ENCODE measurements at regions not wholly inside any gene's neighbourhood (a gene's known extent, or its start where the extent isn't known, plus 50 kb on each side); places are given as distances from the start of the nearest gene placed in this dataset.
"Not testable (repeated sequence)": the region's sequence is repeated elsewhere in the genome, so short reads cannot be mapped to it uniquely, and the experiment has no call there.

GRCh38 chr3:27556887-27557286 lies 72.7 kb upstream of the SLC4A7 start:
- no peak for DNase-seq (ENCODE audit: low read depth)

- DNase-seq (ENCODE audit: low read depth), result peak; percentile 60
Observed at GRCh38 chr3:27554706-27555105, 70.5 kb upstream of the SLC4A7 start.

- no peak for DNase-seq (ENCODE audit: low read depth)
Observed at GRCh38 chr3:27553886-27554540, 69.8 kb upstream of the SLC4A7 start.

- DNase-seq (ENCODE audit: low read depth), result not testable (repeated sequence)
Observed at GRCh38 chr3:27552708-27553107, 68.5 kb upstream of the SLC4A7 start.

GRCh38 chr3:27551413-27551812 lies 67.2 kb upstream of the SLC4A7 start:
- DNase-seq (ENCODE audit: low read depth), result not testable (repeated sequence)

- DNase-seq (ENCODE audit: low read depth), result no peak
Observed at GRCh38 chr3:27545061-27545460, 60.9 kb upstream of the SLC4A7 start.

- DNase-seq (ENCODE audit: low read depth), result no peak
Observed at GRCh38 chr3:27544372-27544865, 60.2 kb upstream of the SLC4A7 start.

- no peak for DNase-seq (ENCODE audit: low read depth)
Observed at GRCh38 chr3:27542476-27542875, 58.3 kb upstream of the SLC4A7 start.

GRCh38 chr3:27540231-27540630 lies 56.0 kb upstream of the SLC4A7 start:
- no peak for DNase-seq (ENCODE audit: low read depth)

GRCh38 chr3:27536491-27536890 lies 52.3 kb upstream of the SLC4A7 start:
- no peak for DNase-seq (ENCODE audit: low read depth)

GRCh38 chr3:27535809-27536392 lies 51.7 kb upstream of the SLC4A7 start:
- DNase-seq (ENCODE audit: low read depth), result no peak

GRCh38 chr3:27533718-27534573 lies 49.8 kb upstream of the SLC4A7 start:
- DNase-seq (ENCODE audit: low read depth), result peak; percentile 99

Measured in GM04504 (cell line).